GM12875 (cell line): ENCODE measurements at regions not wholly inside any gene's neighbourhood (a gene's known extent, or its start where the extent isn't known, plus 50 kb on each side); places are given as distances from the start of the nearest gene placed in this dataset.

Experiments used
- H3K4me3 ChIP-seq: one replicate; pipeline ENCODE4 v1.5.1; 2011; ENCODE audit warnings: low read depth, low read length, control low read depth
- TF ChIP-seq, protein P1 (sequence below): IDR thresholded peaks from 2 replicates; pipeline ENCODE4 v1.5.1; 2011; ENCODE audit warnings: low read depth, mild to moderate bottlenecking, control low read depth, inconsistent platforms, low read length, moderate library complexity, borderline replicate concordance; ENCODE audit not compliant: insufficient read depth

DNA sequence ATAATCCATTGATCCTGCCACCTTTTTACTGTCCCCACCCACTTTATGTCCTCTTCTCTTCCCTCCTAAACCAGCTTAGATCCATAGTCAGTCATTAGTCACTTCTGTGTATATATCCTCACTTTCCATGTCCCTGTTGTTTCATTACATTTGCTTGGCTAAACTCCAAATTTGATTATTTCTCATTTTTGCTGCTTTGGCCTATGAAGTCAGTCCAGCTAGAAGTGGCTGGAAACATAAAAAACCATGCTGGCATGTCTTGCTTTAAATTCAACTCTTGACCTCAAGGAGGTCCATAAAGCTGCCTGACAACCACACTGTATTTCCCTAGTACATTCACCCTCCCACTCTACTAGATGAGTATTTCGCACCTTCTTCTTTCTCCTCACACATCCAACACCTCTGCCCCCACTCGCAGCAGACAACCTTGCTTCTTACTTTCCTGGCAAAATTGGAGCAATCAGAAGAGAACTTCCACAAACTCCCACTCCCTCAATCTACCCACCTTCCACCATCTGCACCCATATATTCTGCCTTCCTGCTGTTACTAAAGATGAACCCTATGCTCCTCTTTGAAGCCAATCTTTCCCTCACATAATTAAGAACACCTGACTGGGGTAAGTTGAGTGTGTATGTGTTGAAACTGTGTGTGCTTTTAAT is 72.1 kb downstream of the ZNF648 start:
- TF ChIP-seq, protein P1, sequence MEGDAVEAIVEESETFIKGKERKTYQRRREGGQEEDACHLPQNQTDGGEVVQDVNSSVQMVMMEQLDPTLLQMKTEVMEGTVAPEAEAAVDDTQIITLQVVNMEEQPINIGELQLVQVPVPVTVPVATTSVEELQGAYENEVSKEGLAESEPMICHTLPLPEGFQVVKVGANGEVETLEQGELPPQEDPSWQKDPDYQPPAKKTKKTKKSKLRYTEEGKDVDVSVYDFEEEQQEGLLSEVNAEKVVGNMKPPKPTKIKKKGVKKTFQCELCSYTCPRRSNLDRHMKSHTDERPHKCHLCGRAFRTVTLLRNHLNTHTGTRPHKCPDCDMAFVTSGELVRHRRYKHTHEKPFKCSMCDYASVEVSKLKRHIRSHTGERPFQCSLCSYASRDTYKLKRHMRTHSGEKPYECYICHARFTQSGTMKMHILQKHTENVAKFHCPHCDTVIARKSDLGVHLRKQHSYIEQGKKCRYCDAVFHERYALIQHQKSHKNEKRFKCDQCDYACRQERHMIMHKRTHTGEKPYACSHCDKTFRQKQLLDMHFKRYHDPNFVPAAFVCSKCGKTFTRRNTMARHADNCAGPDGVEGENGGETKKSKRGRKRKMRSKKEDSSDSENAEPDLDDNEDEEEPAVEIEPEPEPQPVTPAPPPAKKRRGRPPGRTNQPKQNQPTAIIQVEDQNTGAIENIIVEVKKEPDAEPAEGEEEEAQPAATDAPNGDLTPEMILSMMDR = no peak
- no peak overlapping the region for H3K4me3 ChIP-seq

DNA sequence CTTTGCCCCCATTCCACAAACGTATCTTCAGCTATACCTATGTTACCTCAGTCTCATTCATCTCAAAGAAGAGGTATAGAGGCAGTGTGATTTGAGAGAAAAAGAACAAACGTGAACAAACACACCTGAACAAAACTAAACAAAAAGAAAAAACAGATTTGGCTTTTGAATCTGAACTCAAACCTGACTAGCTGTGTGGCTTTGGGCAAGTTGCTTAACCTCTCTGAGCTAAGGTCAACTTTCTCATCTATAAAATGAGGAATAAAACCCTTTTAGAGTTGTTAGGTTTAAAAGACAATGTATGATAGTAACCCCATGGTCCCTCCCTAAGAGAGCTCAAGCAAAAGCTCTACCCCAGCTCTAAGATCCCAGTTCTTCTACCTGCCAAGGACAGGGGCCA is 73.5 kb downstream of the ZNF648 start:
- TF ChIP-seq, protein P1 = no peak

DNA sequence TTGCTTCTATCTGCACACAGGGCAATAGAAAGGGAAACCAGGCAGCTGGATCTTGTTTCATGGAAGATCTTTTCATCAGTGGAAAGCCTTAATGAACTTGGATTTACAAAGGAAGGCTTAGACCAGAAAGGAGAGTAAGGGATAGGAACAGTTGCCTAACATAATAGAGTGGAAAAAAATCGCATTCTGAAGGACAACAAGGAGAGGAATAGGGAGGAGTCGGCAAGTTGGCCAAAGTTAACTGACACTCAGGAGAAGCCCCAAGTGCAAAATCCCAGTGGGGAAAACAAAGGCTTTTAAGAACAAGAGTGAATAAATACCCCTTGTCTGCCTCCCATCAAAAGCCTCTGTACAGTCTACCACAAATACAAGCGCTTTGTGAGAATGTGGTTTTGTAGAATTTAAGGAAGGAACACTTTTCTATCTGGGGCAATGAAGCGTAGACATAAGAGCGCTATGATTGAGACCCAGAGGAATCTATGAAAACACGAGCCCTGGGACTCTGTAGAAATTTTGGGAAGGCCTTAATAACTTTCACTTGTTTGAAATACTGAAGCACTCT is 74.1 kb downstream of the ZNF648 start:
- no peak overlapping the region for H3K4me3 ChIP-seq
- TF ChIP-seq, protein P1 = no peak

More for the DNA sequence above, 73.5 kb downstream of the ZNF648 start:
- no peak overlapping the region for H3K4me3 ChIP-seq

DNA sequence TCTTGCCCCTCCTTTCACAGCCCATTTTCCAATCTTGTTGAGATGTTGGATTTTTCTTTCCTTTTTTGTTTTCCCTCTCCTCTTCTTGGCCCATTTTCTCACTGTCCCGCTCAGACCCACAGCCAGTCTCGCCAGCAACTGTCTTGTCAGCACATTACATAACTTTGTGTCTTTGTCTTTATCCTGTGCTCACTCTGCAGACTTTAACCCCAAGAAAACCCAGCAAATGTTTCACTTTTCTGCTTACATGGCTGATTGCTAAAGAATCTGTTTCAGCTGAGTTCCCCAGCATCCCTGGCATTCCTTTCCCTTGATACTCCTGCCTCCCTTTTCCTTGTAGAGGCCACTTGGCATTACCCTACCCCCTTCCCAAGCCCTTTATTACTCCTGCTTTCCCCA is 74.6 kb downstream of the ZNF648 start:
- no peak overlapping the region for H3K4me3 ChIP-seq
- TF ChIP-seq, protein P1 = no peak

DNA sequence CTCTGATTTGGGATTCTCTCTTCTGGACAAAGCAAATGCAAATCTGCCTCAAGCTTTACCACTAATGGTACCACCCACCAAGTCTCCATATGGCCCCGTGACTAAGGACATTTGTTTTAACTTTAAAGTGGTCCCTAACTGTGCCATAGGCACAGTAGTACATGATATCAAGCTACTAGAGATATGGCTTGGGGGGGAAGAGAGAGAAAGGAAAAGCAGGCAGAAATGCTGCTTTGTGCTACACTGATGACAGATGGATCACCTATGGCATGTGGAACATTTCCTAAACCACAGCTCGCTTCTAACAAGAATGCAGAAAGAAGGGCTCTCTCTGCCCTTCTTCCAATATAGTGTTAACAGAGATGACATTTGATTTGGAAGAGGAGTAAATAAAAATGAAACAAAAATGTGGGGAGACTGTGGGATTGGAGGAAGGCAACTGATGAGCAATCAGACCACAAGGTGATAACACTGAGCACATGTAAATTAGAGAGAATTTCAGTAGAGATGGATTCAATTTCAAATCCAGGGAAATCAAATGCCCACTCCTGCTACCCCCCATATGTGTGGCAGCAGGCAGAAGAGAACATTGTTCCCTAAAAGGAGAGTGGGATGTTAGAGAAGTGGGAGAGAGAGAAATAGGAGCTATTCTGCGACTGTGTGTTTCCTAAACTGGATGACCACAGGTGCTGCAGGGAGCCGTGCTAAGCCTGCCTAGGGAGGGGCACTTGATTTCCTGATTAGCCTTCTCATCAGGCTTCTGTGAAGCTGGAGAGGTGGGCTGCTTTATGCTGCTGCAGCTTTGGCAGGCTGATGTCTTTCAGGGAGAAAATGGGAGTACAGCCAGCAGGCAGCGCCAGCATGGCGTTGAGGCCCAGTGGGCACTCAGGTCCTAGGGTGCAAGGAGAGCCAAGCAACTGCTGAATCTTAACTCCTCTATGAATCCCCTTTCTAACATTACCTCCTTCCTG is 75.3 kb downstream of the ZNF648 start:
- TF ChIP-seq, protein P1 = no peak
- H3K4me3 ChIP-seq = no peak overlapping the region

DNA sequence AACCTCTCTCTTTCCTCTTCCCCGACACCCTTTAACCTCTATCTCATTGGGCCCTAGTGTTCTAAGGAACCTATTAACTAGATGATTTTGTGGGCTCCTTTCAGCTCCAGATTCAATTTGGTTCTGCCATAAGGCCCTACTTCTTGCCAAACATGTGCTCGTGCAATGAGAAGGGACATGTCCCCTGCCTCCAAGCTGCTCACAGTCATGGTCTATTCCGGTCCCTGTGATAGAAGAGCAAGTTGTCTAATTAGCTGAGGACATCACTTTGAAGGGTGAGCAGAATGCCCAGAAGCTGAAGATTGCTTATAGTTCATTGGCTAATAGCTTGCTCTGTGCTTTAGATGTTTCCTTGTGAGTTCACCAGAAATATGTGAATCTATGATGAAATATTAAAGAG is 76.2 kb downstream of the ZNF648 start:
- no peak overlapping the region for H3K4me3 ChIP-seq
- TF ChIP-seq, protein P1 = no peak
